ENCODE measurements at regions not wholly inside any gene's neighbourhood (a gene's known extent, or its start where the extent isn't known, plus 50 kb on each side); places are given as distances from the start of the nearest gene placed in this dataset.

- TF ChIP-seq, protein P1, sequence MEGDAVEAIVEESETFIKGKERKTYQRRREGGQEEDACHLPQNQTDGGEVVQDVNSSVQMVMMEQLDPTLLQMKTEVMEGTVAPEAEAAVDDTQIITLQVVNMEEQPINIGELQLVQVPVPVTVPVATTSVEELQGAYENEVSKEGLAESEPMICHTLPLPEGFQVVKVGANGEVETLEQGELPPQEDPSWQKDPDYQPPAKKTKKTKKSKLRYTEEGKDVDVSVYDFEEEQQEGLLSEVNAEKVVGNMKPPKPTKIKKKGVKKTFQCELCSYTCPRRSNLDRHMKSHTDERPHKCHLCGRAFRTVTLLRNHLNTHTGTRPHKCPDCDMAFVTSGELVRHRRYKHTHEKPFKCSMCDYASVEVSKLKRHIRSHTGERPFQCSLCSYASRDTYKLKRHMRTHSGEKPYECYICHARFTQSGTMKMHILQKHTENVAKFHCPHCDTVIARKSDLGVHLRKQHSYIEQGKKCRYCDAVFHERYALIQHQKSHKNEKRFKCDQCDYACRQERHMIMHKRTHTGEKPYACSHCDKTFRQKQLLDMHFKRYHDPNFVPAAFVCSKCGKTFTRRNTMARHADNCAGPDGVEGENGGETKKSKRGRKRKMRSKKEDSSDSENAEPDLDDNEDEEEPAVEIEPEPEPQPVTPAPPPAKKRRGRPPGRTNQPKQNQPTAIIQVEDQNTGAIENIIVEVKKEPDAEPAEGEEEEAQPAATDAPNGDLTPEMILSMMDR (IDR thresholded peaks at IDR 0.05) = no peak
- no peak for TF ChIP-seq EZH2 (IDR thresholded peaks at IDR 0.05; ENCODE audit: borderline replicate concordance, insufficient read depth, low read depth, low read length, poor library complexity, severe bottlenecking)
Observed at GRCh38 chr20:4488407-4489339, 197.6 kb upstream of the PRNP start.

All from B cell (primary cell).